Neural cell (in vitro differentiated cells): ENCODE measurements at regions not wholly inside any gene's neighbourhood (a gene's known extent, or its start where the extent isn't known, plus 50 kb on each side); places are given as distances from the start of the nearest gene placed in this dataset.

ENCODE experiments used
- H2AFZ ChIP-seq: fragments of 200-600, 300-800 bp; sonication (generic), shearing (Covaris generic); 2 replicates; pipeline ENCODE4 v1.6.0; 2014; ENCODE audit warnings: low read depth, mild to moderate bottlenecking, antibody characterized with exemption, low read length, moderate library complexity
- H3F3A ChIP-seq: fragments of 200-600 bp; shearing (Covaris generic); 2 replicates; pipeline ENCODE4 v1.6.1; 2016; ENCODE audit warnings: mild to moderate bottlenecking, moderate library complexity, mixed read lengths, antibody characterized with exemption, low read length; ENCODE audit not compliant: insufficient read depth, poor library complexity, severe bottlenecking
- H3K27ac ChIP-seq: fragments of 200-600, 300-800 bp; sonication (generic), shearing (Covaris generic); 2 replicates; pipeline ENCODE4 v1.5.1; 2014; ENCODE audit warnings: mild to moderate bottlenecking, low read length, moderate library complexity
- H3K27me3 ChIP-seq: fragments of 300-800, 200-600 bp; sonication (generic), shearing (Covaris generic); 2 replicates; pipeline ENCODE4 v1.6.0; 2014; ENCODE audit warnings: mild to moderate bottlenecking, low read depth, low read length, moderate library complexity; ENCODE audit not compliant: insufficient read depth
- H3K36me3 ChIP-seq: fragments of 300-800, 200-600 bp; sonication (generic), shearing (Covaris generic); 2 replicates; pipeline ENCODE4 v1.5.1; 2014; ENCODE audit warnings: mild to moderate bottlenecking, antibody characterized with exemption, low read length, moderate library complexity; ENCODE audit not compliant: insufficient read depth
- H3K4me2 ChIP-seq: fragments of 300-800, 200-600 bp; sonication (generic), shearing (Covaris generic); 2 replicates; pipeline ENCODE4 v1.6.0; 2014; ENCODE audit warnings: mild to moderate bottlenecking, low read length
- H3K4me3 ChIP-seq: fragments of 300-800, 200-600 bp; sonication (generic), shearing (Covaris generic); 2 replicates; pipeline ENCODE4 v1.5.1; 2014; ENCODE audit warnings: mild to moderate bottlenecking, low read length, moderate library complexity
- H3K79me2 ChIP-seq: fragments of 200-600 bp; shearing (Covaris generic); replicated peaks from 2 replicates; pipeline ENCODE4 v1.6.0; 2014; ENCODE audit warnings: mild to moderate bottlenecking, low read length, moderate library complexity; ENCODE audit not compliant: insufficient read depth
- H3K9ac ChIP-seq: fragments of 300-800, 200-600 bp; sonication (generic), shearing (Covaris generic); 2 replicates; pipeline ENCODE4 v1.6.1; 2016; ENCODE audit warnings: mild to moderate bottlenecking, low read length, mixed read lengths
- H3K9me2 ChIP-seq: fragments of 200-600 bp; shearing (Covaris generic); 2 replicates; pipeline ENCODE4 v1.6.1; 2016; ENCODE audit warnings: mild to moderate bottlenecking, low read length, mixed read lengths; ENCODE audit not compliant: insufficient read depth
- H3K9me3 ChIP-seq: fragments of 200-600, 300-800 bp; sonication (generic), shearing (Covaris generic); 2 replicates; pipeline ENCODE4 v1.6.1; 2016; ENCODE audit warnings: mild to moderate bottlenecking, mixed run types, low read length, moderate library complexity, mixed read lengths
- H4K20me1 ChIP-seq: fragments of 200-600 bp; shearing (Covaris generic); 2 replicates; pipeline ENCODE4 v1.6.1; 2016; ENCODE audit warnings: mild to moderate bottlenecking, mixed run types; ENCODE audit not compliant: insufficient read depth
- EP300 ChIP-seq: fragments of 450-650 bp; conservative IDR thresholded peaks from 2 replicates; pipeline ENCODE4 v1.6.1; 2014; ENCODE audit warnings: antibody characterized with exemption, mild to moderate bottlenecking, moderate library complexity; ENCODE audit not compliant: poor library complexity, severe bottlenecking
- EZH2 ChIP-seq: fragments of 200-600, 300-800 bp; shearing (Covaris generic), sonication (generic); IDR thresholded peaks from 2 replicates; pipeline ENCODE4 v1.6.1; 2014; ENCODE audit warnings: antibody characterized with exemption, low read length, borderline replicate concordance, mild to moderate bottlenecking; ENCODE audit not compliant: insufficient read depth, poor library complexity, severe bottlenecking
- MXI1 ChIP-seq: fragments of 450-650 bp; conservative IDR thresholded peaks from 2 replicates; pipeline ENCODE4 v1.6.1; 2014; ENCODE audit warnings: antibody characterized with exemption, mild to moderate bottlenecking; ENCODE audit not compliant: poor library complexity, severe bottlenecking
- POLR2AphosphoS5 ChIP-seq: IDR thresholded peaks from 2 replicates; pipeline ENCODE4 v1.6.1; 2012
- RAD21 ChIP-seq: fragments of 450-650 bp; conservative IDR thresholded peaks from 2 replicates; pipeline ENCODE4 v1.6.1; 2014; ENCODE audit warnings: antibody characterized with exemption, mild to moderate bottlenecking, moderate library complexity
- SMC3 ChIP-seq: fragments of 450-650 bp; conservative IDR thresholded peaks from 2 replicates; pipeline ENCODE4 v1.6.1; 2014; ENCODE audit warnings: antibody characterized with exemption, mild to moderate bottlenecking, moderate library complexity; ENCODE audit not compliant: poor library complexity
- TAF1 ChIP-seq: IDR thresholded peaks from 2 replicates; pipeline ENCODE4 v1.6.1; 2012; ENCODE audit warnings: low read depth
- TF ChIP-seq, protein P1 (sequence below): IDR thresholded peaks from 2 replicates; pipeline ENCODE4 v1.6.1; 2012; ENCODE audit warnings: borderline replicate concordance
- TF ChIP-seq, protein P2 (sequence below): fragments of 450-650 bp; IDR thresholded peaks from 2 replicates; pipeline ENCODE4 v1.5.1; 2014; ENCODE audit warnings: antibody characterized with exemption, mild to moderate bottlenecking, moderate library complexity; ENCODE audit not compliant: poor library complexity, severe bottlenecking

DNA sequence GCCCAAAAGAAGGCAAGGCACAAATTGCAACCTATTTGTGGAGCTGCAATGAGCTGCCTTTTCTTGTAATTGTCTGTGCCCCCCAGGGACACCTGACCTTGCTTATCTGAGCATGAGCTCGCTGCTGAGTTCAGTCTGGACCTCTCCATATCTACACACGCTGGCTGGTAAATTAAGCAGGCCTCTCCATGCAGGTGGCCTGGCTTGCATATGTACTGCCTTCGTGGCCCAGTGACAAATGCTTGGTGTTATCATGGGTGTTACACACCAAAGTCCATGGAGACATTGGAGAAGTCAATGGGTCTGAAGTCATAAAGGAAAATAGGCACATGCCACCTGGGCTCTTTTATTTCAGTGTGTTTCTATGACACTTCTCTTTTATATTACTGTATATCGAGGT is 121.2 kb downstream of the IRS1 start:
- H3K4me2 ChIP-seq = no peak overlapping the region
- H4K20me1 ChIP-seq = no peaks in the 10 kb centered on the region
- H3K4me3 ChIP-seq = no peak overlapping the region
- no peaks in the 10 kb centered on the region for H3K9me2 ChIP-seq
- no peaks in the 10 kb centered on the region for H3F3A ChIP-seq
- H3K27ac ChIP-seq = no peak overlapping the region
- H3K27me3 ChIP-seq = no peaks in the 10 kb centered on the region
- H3K79me2 ChIP-seq = no peaks in the 10 kb centered on the region
- TF ChIP-seq TAF1 = no peak
- TF ChIP-seq EP300 = no peak
- no peak for TF ChIP-seq EZH2
- TF ChIP-seq SMC3 = no peak
- TF ChIP-seq, protein P1, sequence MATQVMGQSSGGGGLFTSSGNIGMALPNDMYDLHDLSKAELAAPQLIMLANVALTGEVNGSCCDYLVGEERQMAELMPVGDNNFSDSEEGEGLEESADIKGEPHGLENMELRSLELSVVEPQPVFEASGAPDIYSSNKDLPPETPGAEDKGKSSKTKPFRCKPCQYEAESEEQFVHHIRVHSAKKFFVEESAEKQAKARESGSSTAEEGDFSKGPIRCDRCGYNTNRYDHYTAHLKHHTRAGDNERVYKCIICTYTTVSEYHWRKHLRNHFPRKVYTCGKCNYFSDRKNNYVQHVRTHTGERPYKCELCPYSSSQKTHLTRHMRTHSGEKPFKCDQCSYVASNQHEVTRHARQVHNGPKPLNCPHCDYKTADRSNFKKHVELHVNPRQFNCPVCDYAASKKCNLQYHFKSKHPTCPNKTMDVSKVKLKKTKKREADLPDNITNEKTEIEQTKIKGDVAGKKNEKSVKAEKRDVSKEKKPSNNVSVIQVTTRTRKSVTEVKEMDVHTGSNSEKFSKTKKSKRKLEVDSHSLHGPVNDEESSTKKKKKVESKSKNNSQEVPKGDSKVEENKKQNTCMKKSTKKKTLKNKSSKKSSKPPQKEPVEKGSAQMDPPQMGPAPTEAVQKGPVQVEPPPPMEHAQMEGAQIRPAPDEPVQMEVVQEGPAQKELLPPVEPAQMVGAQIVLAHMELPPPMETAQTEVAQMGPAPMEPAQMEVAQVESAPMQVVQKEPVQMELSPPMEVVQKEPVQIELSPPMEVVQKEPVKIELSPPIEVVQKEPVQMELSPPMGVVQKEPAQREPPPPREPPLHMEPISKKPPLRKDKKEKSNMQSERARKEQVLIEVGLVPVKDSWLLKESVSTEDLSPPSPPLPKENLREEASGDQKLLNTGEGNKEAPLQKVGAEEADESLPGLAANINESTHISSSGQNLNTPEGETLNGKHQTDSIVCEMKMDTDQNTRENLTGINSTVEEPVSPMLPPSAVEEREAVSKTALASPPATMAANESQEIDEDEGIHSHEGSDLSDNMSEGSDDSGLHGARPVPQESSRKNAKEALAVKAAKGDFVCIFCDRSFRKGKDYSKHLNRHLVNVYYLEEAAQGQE = no peak
- TF ChIP-seq MXI1 = no peak
- TF ChIP-seq, protein P2, sequence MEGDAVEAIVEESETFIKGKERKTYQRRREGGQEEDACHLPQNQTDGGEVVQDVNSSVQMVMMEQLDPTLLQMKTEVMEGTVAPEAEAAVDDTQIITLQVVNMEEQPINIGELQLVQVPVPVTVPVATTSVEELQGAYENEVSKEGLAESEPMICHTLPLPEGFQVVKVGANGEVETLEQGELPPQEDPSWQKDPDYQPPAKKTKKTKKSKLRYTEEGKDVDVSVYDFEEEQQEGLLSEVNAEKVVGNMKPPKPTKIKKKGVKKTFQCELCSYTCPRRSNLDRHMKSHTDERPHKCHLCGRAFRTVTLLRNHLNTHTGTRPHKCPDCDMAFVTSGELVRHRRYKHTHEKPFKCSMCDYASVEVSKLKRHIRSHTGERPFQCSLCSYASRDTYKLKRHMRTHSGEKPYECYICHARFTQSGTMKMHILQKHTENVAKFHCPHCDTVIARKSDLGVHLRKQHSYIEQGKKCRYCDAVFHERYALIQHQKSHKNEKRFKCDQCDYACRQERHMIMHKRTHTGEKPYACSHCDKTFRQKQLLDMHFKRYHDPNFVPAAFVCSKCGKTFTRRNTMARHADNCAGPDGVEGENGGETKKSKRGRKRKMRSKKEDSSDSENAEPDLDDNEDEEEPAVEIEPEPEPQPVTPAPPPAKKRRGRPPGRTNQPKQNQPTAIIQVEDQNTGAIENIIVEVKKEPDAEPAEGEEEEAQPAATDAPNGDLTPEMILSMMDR = no peak
- no peak for TF ChIP-seq POLR2AphosphoS5
- TF ChIP-seq RAD21 = no peak
- H3K9me3 ChIP-seq = no peaks in the 10 kb centered on the region
- no peak overlapping the region for H3K9ac ChIP-seq
- H3K36me3 ChIP-seq = no peaks in the 10 kb centered on the region
- no peak overlapping the region for H2AFZ ChIP-seq

GRCh38 chr2:226677080-226677479 is 122.5 kb downstream of the IRS1 start:
- no peak overlapping the region for H3K4me3 ChIP-seq
- no peak overlapping the region for H3K4me2 ChIP-seq
- H4K20me1 ChIP-seq = no peaks in the 10 kb centered on the region
- H3K79me2 ChIP-seq = no peaks in the 10 kb centered on the region
- TF ChIP-seq POLR2AphosphoS5 (no peak), SMC3 (no peak), EZH2 (no peak), TAF1 (no peak), RAD21 (no peak), EP300 (no peak), MXI1 (no peak)
- TF ChIP-seq, protein P1 = no peak
- TF ChIP-seq, protein P2 = no peak
- H3K27ac ChIP-seq = no peak overlapping the region
- H3K27me3 ChIP-seq = no peaks in the 10 kb centered on the region
- H3F3A ChIP-seq = no peaks in the 10 kb centered on the region
- no peak overlapping the region for H3K9ac ChIP-seq
- H3K36me3 ChIP-seq = no peaks in the 10 kb centered on the region
- H3K9me2 ChIP-seq = no peaks in the 10 kb centered on the region
- no peaks in the 10 kb centered on the region for H3K9me3 ChIP-seq
- no peak overlapping the region for H2AFZ ChIP-seq
